ENCODE measurements at regions not wholly inside any gene's neighbourhood (a gene's known extent, or its start where the extent isn't known, plus 50 kb on each side); places are given as distances from the start of the nearest gene placed in this dataset.

- DNase-seq (ENCODE audit: low spot score), result no peak
Measured at GRCh38 chr4:122555216-122555615, 65.7 kb downstream of the IL21 start.

- no peak for DNase-seq (ENCODE audit: low spot score)
Measured at GRCh38 chr4:122553432-122553831, 67.4 kb downstream of the IL21 start.

- DNase-seq (ENCODE audit: low spot score), result no peak
Measured at GRCh38 chr4:122552898-122553297, 68.0 kb downstream of the IL21 start.

- no peak for DNase-seq (ENCODE audit: low spot score)
Measured at GRCh38 chr4:122548886-122549630, 71.8 kb downstream of the IL21 start.

- DNase-seq (ENCODE audit: low spot score), result peak; percentile 20
Measured at GRCh38 chr4:122548452-122548851, 72.4 kb downstream of the IL21 start.

GRCh38 chr4:122542411-122543236, 78.2 kb downstream of the IL21 start:
- peak; percentile 64 for DNase-seq (ENCODE audit: low spot score)

GRCh38 chr4:122541996-122542395, 78.9 kb downstream of the IL21 start:
- DNase-seq (ENCODE audit: low spot score), result no peak

- DNase-seq (ENCODE audit: low spot score), result no peak
Measured at GRCh38 chr4:122540838-122541237, 80.0 kb downstream of the IL21 start.

DNA sequence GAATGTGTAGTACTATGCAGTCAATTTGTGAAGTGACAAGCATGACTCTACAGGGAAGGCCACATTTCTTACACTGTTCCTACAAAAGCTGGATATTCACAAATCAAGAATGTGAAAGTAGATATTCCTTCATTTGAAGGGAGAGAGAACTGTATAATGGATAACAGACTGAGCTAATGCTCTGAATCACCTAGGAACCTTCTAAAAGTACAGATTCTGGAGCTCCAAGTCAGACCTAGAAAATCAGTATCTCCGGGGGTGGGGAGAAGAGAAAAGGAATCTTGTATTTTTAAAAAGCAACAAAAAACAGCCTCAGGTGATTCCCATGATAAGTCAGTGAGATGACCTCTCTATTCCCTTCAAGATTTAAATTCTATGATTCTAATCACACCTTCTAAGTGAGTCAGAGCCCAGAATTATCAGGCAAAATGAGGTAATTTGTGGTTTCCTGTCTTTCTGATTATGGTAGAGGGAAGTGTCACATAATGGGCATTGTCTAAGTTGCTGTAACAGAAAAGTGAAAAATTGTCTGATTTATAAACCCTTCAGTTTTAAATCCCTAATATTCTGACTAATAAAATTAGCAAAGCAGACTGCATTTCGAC, 80.9 kb downstream of the IL21 start:
- peak; percentile 86 for DNase-seq (ENCODE audit: low spot score)

DNA sequence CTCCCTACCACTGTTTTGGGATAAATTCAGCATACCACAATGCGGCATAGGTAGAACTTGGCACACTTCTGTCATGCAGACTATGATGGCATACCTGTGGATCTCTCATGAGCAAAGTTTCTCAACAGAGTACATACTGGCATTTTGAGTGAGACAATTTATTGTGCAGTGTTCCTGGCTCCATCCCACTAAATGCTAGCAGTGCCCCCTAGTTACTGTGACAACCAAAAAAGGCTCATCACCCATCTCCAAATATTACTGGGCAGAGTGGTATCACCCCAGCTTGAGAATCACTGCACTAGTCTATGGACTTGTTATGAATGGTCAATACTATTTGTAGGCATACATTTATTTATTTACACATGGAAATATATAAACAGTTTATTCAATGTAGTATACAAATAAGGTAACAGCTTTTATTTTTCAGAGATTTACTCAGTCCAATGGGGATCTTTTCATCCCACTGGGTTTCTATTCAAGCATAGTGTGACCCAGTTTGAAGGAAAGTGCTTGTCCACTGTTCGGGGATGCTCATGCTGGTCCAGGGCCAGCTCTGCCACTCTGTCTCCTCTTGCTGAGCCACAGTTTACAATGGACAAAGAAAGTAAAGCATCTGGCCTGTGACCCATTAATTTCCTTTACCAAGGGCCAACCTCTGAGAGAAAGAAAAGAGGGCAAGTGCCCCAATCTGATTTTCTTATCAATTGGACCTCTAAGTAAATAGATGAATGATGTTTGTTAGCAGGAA, 81.0 kb upstream of the IL2 start:
- DNase-seq (ENCODE audit: low spot score), result no peak

- no peak for DNase-seq (ENCODE audit: low spot score)
Measured at GRCh38 chr4:122536001-122536400, 79.5 kb upstream of the IL2 start.

DNA sequence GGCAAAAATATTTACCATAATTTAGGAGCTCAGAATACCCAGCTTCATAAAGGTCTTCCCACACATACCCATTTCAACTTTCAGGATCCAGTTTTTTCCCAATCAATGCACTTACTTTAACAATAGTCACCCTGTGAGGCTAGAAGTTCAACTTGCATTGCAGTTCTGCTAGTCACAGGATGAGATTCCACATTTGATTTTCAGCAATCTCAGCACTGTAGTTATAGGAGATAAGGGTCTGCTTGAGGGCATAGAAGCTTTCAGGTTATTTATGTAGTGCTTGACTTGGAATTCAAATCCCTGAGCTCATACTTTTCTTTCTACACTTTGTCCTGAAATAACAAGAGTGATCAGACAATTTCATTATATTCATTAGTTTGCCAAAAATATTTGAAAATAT, 78.3 kb upstream of the IL2 start:
- no peak for DNase-seq (ENCODE audit: low spot score)

GRCh38 chr4:122533841-122534240, 77.3 kb upstream of the IL2 start:
- DNase-seq (ENCODE audit: low spot score), result peak; percentile 62

GRCh38 chr4:122532766-122533165, 76.2 kb upstream of the IL2 start:
- DNase-seq (ENCODE audit: low spot score), result no peak

DNA sequence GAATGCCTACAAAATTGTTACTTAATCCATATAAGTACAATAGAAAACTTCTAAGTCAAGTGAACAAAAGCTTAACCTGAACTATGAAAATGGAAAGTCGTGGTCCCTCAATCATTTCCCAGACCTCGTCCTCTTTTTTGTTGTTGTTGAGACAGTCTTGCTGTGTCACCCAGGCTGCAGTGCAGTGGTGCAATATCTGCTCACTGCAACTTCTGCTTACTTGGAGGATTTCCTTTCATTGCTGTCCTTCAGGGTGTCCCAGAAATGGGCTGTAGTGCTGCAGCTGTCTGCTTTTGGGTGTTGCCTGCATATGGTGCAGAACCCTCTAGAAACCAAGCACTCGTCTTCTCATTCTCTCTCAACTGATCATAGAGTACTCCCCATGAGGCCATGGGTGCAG, 75.0 kb upstream of the IL2 start:
- no peak for DNase-seq (ENCODE audit: low spot score)

DNA sequence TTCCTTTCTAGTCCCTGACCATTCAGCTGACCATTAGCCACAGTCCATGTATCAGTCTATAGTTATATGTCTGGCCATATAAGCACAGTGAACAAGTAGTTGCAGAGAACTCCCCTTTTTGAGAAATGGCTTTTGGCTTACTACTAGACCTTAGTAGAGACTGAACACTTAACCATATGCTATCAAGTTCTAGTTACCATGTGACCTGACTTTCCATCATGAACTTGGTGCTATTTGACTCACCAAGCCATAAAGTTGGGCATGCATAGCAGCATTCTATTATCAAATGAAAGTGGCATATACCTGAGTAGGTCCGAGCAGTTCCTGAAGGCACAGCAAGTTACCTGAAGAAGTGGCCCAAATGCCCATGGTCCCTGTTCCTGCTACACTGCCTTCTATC, 74.5 kb upstream of the IL2 start:
- DNase-seq (ENCODE audit: low spot score), result no peak

GRCh38 chr4:122528879-122529278, 72.4 kb upstream of the IL2 start:
- DNase-seq (ENCODE audit: low spot score), result no peak

DNA sequence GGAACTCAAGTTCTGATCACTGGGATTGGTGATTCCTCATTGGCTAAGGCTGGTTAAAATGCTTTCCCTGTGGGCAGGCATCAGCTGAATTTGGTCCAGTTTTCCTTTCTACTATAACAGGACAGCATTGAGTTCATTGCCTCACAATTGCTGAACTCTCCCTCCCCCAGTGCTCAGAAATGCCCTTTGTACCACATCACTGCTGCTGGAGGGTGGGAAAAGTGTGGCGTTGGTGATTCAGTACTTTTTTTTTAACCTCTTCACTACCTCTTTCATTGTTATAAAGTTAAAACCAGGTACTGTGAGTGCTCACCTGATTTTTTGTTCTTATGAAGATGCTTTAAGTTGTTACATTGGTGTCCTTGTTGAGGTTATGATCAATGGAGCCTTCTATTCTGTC, 69.3 kb upstream of the IL2 start:
- DNase-seq (ENCODE audit: low spot score), result peak; percentile 38

DNA sequence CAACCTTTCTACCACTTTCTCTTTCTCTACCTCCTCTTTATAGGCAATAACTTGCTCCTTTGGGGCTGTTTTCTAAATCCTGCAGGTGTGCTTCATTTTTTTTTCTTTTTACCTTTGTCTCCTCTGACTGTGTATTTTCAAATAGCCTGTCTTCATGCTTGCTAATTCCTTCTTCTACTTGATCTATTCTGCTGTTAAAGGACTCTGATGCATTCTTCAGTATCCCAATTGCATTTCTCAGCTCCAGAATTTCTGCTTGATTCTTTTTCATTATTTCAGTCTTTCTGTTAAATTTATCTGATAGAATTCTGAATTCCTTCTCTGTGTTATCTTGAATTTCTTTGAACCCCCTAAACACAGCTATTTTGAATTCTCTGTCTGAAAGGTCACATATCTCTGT, 67.7 kb upstream of the IL2 start:
- DNase-seq (ENCODE audit: low spot score), result no peak

GRCh38 chr4:122522944-122523343, 66.4 kb upstream of the IL2 start:
- DNase-seq (ENCODE audit: low spot score), result no peak

GRCh38 chr4:122517345-122517744, 60.8 kb upstream of the IL2 start:
- no peak for DNase-seq (ENCODE audit: low spot score)

- no peak for DNase-seq (ENCODE audit: low spot score)
Measured at GRCh38 chr4:122516376-122516775, 59.9 kb upstream of the IL2 start.
